ENCODE measurements at regions not wholly inside any gene's neighbourhood (a gene's known extent, or its start where the extent isn't known, plus 50 kb on each side); places are given as distances from the start of the nearest gene placed in this dataset.
"Not testable (repeated sequence)": the region's sequence is repeated elsewhere in the genome, so short reads cannot be mapped to it uniquely, and the experiment has no call there.

GRCh38 chr12:91722072-91722471 lies 423.6 kb downstream of the BTG1 start:
- DNase-seq (ENCODE audit: low read depth), result peak; percentile 19
- no peak for TF ChIP-seq CTCF (conservative IDR thresholded peaks at IDR 0.05; ENCODE audit: low read depth, low read length)

GRCh38 chr12:91721023-91721422 lies 424.6 kb downstream of the BTG1 start:
- no peak for TF ChIP-seq CTCF (conservative IDR thresholded peaks at IDR 0.05; ENCODE audit: low read depth, low read length)
- no peak for DNase-seq (ENCODE audit: low read depth)
- H3K4me3 ChIP-seq (ENCODE audit: low read depth, low read length), result no peak overlapping the region

More at GRCh38 chr12:91722072-91722471, 423.6 kb downstream of the BTG1 start:
- no peak overlapping the region for H3K4me3 ChIP-seq (ENCODE audit: low read depth, low read length)

- DNase-seq (ENCODE audit: low read depth), result no peak
- H3K4me3 ChIP-seq (ENCODE audit: low read depth, low read length), result no peak overlapping the region
- no peak for TF ChIP-seq CTCF (conservative IDR thresholded peaks at IDR 0.05; ENCODE audit: low read depth, low read length)
These were observed 427.3 kb downstream of the BTG1 start for GRCh38 chr12:91718326-91718725.

GRCh38 chr12:91717804-91718203 lies 427.8 kb downstream of the BTG1 start:
- TF ChIP-seq CTCF (conservative IDR thresholded peaks at IDR 0.05; ENCODE audit: low read depth, low read length), result no peak
- no peak for DNase-seq (ENCODE audit: low read depth)
- H3K4me3 ChIP-seq (ENCODE audit: low read depth, low read length), result no peak overlapping the region

GRCh38 chr12:91711925-91712324 lies 433.7 kb downstream of the BTG1 start:
- not testable (repeated sequence) for DNase-seq (ENCODE audit: low read depth); H3K4me3 ChIP-seq (ENCODE audit: low read depth, low read length)

GRCh38 chr12:91706466-91706865 lies 439.2 kb downstream of the BTG1 start:
- no peak overlapping the region for H3K4me3 ChIP-seq (ENCODE audit: low read depth, low read length)
- DNase-seq (ENCODE audit: low read depth), result no peak
- no peak for TF ChIP-seq CTCF (conservative IDR thresholded peaks at IDR 0.05; ENCODE audit: low read depth, low read length)

GRCh38 chr12:91704446-91704845 lies 441.2 kb downstream of the BTG1 start:
- DNase-seq (ENCODE audit: low read depth), result no peak
- no peak for TF ChIP-seq CTCF (conservative IDR thresholded peaks at IDR 0.05; ENCODE audit: low read depth, low read length)
- no peak overlapping the region for H3K4me3 ChIP-seq (ENCODE audit: low read depth, low read length)
